Heart left ventricle (tissue), 13 donors: ENCODE measurements at regions not wholly inside any gene's neighbourhood (a gene's known extent, or its start where the extent isn't known, plus 50 kb on each side); places are given as distances from the start of the nearest gene placed in this dataset.

Experiments used
- CTCF ChIP-seq, 12 donors: fragments of 200-600 bp; sonication (generic) in 4 of 12; IDR thresholded peaks; one replicate each; pipeline versions ENCODE4 v1.5.0 to v1.8.0; 2018 to 2022; ENCODE audit warnings: antibody characterized with exemption in 12 of 12, mild to moderate bottlenecking in 5 of 12
- POLR2A ChIP-seq, 2 donors: fragments of 450-650 bp; IDR thresholded peaks; one replicate each; pipeline ENCODE4 v1.6.1; 2017; ENCODE audit warnings: antibody characterized with exemption in 2 of 2, mild to moderate bottlenecking in 2 of 2, moderate library complexity in 2 of 2
- donor health status: ischemic (EF 13 %, LVEDD 7.1; RV severe dilation, severe dysfunction).
- donor health status: DM: no; HTN: yes; CAD: no.
- donor health status: DM: no; HTN: no; CAD: no.
- donor health status: ischemic (EF 25% LVEDD 6.9; RV normal size, moderate dysfunction).
- donor health status: ischemic (EF 25% LVEDD 5.7; RV mildly dilated, moderate dysfunction).
- donor health status: ischemic (EF 35%, LVEDD 5.7; RV mildly dilated, moderate dysfunction).
- donor health status: nonischemic (EF 11% LVEDD 7.7; RV severe dilation, severe dysfunction).
- donor health status: DM: yes; HTN: yes; CAD: no.
- donor health status: PGD.
- donor health status: ischemic (EF 29% LVEDD 5.4; RV normal size, mild dysfunction).
- donor health status: nonischemic (EF 23%, LVEDD 6.1; RV moderate dilation, normal function).

DNA sequence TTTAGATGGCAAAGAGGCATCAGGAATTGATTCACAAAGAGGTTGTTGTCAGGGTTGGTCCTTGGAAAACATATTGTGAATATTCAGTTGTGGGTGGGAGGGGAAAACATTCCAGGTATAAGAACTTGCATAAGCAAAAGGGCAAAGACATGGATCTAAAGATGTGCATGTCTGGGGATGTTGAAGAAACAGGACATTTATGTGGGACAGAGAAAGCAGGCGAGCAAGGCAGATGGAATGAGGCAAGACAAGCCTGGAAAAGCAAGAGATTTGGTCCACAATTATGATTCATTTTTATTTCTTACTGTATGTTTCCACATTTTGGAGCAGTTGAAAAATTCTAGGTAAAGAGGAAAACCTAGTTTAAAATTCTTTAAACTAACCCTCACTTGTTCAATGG, 134.9 kb upstream of the CXXC4 start:
- TF ChIP-seq CTCF (IDR thresholded peaks at IDR 0.05) (no peak), POLR2A (IDR thresholded peaks at IDR 0.05) (no peak)
